Ecto neural progenitor cell (in vitro differentiated cells): ENCODE measurements at regions not wholly inside any gene's neighbourhood (a gene's known extent, or its start where the extent isn't known, plus 50 kb on each side); places are given as distances from the start of the nearest gene placed in this dataset.

ENCODE experiments used
- DNase-seq: peaks from one replicate; pipeline ENCODE4 v3.0.0-alpha.2; 2018; ENCODE audit warnings: low spot score

DNA sequence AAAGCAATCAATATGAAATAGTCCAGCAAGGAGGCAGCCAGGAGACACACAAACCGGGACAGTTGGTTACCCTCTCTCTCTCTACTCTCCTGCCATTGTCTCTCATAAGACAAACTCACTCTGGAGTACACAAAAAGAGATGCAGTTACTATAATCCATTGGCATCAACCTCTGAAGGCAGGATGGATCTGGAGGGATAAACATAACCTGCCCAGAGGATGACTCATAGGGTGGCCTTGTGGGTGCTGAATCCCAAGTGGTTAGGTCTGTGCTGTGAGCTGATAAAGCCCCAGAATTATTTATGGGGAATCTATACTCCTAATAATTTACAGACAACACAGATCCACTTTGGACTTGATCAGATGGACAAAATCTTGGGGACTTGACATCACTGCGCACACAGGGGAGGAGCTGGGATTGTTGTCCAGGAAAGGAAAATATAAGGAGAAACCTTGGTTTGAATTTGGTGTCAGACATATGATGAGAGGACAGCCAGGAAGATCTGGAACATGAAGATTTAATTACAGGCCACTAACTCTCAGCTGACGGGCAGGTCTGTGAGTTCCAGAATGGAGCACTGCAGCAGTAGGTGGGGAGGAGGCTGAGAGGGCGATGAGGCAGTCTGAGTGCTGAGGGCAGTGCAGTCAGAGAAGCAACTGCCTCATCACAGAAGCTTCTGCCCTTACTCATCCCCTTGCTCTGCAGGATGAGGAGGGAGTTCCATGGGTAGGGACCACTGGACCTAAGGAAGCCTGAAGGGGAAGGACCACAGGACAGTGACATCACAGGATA, 113.9 kb upstream of the PRSS58 start:
- DNase-seq = no peak

DNA sequence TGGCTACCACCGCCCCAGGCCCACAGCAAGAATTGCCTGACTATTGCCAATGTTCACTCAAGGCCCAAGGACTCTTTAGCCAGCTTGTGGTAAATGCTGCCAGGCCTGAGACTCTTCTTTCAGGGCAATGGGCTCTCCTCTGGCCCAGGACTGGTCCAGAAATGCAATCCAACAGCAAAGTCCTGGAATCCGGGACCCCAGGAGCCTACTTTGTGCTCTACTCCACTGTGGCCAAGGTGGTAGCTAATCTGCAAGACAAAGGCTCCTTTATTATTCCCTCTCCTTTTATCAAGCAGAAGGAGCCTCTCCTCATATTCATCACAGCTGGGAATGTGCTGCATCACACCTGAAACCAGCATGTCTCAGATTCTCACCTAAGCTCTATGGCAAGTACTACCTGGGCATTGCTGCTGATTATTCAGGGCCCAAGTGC, 107.6 kb upstream of the PRSS58 start:
- DNase-seq = no peak

DNA sequence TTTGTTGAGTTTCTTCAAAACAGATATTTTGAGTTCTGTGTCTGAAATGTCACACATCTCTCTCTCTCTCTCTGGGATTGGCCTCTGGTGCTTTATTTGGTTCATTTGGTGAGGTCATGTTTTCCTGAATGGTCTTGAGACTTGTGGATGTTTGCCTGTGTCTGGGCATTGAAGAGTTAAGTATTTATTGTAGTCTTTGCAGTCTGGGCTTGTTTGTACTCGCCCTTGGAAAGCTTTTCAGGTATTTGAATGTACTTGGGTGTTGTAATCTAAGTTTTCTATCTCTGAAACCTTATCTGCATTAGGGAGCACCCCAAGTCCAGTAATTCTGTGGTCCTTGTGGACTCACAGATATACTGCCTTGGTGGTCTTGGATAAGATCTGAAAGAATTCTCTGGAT, 106.7 kb upstream of the PRSS58 start:
- no peak for DNase-seq

DNA sequence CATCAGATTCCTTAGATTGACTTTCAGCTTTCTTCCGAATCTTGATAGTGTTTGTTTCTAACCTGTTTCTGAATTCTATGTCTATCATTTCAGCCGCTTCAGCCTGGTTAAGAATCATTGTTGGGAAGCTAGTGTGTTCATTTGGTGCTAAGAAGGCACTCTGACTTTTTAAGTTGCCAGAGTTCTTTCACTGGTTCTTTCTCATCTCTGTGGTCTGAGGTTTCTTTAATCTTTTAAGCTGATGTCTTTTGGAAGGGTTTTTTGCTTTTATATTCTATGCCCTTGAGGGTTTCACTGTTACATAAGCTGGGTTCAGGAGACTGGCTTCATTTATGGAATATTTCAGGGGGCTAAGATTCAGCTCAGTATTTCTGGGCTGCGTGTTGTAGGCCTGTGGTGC, 104.5 kb upstream of the PRSS58 start:
- DNase-seq = no peak

DNA sequence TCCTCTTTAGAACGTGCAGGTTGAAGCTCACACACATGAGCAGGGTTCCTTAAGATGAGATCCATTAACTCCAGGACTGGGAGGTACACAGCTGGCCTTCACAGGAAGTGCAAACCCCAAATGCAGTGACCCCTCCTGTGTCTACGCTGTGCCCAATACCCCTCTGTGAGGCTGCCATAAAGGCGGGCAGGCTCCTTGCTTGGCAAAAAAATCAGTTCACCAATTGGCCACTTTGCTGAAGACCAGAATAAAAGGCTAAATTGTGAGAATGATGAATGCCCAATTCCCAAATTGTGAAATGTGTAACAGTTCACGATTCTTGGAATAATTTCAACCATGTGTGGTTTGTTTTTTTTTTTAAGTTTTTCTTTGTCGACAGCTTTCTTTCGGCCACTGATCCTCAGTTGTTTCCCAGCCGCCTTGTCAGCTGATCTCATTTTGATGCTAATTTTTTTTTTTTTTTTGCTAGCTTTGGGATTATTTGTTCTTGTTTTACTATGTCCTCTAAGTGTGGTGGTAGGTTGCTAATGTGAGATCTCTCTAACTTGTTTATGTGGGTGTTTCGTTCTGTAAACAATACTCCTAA, 101.9 kb upstream of the PRSS58 start:
- DNase-seq = no peak

DNA sequence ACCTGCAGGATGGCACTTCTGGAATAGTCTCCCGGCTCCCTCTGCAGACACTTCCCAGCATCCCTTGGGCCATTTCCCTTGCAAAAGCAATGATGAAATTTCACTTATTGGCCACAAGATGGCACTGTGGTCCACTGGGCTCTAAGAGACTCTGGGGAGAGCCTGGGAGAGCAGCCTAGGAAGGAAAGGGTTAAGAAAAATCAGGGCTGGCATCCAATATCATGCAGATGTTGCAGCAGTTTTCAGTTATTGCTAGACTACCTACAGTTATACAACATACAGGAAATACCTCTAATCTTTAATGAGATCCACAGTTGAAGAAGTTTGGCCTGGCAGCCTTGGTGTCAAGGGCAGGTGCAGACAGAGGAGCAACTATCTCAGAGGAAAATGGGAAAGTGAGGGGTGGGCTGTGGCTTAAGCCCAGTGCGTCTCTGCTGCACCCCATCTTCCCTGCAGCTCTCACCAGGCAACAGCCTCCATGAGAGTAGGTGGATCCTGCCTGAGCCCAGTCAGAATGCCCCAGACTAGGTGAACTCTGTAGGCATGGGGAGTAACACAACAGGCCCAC, 100.2 kb upstream of the PRSS58 start:
- DNase-seq = no peak

DNA sequence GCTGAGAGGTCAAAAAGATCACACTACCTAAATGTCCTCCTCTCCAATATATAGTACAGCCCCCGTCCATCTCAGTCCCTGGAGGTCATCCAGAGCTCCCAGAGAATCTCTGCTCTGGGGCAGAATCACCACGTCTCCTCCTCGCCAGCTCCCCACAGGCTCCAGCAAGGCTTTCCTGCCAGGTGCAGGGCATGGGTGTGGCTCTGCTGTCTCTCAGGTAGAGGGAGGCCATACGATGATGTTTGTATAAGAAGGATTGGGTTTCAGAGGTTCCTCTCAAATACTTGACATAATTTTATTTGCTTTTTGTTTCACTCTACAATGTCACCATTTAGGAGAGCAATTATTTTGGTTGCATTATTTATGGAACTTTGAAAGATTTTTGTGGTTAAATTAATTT, 98.3 kb upstream of the PRSS58 start:
- no peak for DNase-seq

DNA sequence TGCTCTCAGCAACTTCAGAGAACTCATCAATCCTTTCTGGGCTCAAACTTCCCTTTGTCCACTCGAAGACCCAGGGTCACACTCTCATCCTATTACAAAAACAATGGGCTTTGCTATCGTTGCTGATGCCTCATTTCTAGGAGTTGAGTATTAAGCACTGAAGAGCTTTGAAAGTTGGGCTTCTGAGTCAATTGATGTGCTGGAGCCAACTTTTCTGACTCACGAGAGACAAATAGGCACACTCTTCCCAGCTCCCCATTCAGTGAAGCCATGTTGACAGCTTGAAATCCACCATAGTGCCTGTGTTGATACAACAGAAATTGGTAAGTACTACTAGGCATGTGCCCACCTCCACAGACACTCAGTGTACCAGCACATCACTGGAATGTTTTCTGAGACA, 97.5 kb upstream of the PRSS58 start:
- no peak for DNase-seq

DNA sequence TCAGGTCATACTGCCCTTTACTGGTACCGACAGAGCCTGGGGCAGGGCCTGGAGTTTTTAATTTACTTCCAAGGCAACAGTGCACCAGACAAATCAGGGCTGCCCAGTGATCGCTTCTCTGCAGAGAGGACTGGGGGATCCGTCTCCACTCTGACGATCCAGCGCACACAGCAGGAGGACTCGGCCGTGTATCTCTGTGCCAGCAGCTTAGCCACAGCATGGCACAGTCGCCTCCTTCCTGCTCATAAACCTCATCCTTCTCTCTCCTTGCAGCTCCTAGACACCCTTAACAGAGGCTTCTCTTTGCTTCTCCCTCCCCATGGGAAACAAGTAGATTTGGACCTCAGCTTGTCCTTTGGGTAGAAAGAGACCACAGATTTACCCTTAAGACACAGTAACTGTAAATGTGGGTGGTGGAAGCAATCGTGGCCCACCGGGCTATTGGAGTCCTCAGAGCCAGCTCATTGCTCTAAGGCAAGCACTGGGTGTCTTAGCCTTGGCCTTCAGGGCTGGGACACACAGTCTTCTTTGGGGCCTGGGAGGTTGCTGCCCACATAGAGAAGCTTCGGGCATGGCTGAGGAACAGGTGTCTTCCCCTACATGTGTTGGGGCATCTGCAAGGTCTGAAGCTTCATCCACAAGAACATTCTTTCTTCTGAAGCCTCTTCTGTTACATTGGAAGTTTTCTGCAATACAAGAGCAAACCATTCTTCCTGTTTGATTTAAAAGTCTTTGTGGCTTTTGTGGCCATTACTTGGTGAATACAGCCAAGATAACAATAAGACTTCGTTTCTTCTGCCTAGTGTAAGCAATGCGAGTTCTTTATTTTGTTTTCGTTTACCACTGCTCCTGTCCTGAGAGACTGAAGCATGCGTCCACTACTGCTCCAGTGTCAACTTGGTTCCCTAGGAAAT, 95.5 kb upstream of the PRSS58 start:
- no peak for DNase-seq

DNA sequence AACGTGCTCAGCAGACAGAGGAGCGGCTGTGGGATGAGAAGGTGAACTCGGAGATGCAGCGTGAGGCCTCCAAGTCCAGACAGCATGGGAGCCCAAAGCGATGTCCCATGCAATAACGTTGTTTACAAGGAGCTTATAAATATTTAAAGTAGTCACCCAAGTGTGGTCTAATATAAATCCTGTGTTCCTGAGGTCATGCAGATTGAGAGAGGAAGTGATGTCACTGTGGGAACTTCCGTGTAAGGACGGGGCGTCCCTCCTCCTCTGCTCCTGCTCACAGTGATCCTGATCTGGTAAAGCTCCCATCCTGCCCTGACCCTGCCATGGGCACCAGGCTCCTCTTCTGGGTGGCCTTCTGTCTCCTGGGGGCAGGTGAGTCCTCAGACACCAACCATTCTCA, 94.7 kb upstream of the PRSS58 start:
- DNase-seq = no peak

DNA sequence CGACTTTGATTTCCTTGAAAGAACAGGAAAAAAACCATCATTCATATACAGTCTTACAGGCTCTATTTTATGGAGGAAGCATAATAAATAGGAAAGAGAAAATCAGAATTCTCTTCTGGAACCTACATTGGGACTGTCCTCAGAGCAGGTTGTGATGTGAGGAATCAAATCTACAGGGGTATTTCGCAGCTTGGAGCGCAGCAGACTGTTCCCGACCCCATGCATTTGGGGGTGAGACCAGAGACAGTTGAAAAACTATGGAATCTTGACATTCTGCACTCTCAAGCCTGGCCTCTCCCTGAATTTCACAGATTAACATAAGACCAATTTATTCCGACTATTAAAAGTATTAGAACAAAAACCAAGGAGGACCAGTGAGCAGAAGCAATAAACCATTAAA, 93.3 kb upstream of the PRSS58 start:
- DNase-seq = no peak

DNA sequence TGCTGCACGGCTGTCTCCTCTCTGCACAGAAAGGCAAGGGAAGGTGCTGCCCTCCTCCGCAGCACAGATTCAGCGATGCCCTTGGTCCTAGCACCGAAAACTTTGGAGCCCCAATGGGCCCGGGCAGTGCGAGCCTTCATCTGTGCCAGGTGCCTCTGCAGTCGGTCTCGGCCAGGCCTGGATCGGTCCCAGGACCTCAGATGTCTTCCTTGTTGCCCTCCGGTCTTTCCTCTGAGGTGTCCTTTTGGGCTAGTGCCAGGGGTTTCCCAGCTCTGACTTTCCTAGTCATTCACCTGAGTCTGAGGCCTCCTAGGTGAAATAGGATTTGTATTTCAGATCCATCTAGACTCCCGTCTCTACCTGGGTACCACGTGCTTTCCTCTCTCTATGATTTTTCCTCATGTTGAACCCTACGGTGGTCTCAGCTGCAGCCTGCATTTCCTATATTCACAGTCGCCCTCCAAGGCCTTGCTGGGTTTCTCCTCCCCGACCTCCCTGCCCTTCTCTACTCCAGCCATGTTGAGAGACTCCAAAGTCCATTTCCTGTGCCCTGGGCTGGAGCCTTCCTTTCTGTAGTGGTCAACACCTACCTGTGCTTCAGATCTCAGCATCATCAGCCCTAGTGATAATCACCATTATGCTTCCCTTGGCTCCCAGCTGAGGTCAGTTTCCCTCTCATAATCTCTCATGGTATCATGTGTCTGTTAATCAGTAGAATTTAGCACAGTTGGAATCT, 92.0 kb upstream of the PRSS58 start:
- no peak for DNase-seq

DNA sequence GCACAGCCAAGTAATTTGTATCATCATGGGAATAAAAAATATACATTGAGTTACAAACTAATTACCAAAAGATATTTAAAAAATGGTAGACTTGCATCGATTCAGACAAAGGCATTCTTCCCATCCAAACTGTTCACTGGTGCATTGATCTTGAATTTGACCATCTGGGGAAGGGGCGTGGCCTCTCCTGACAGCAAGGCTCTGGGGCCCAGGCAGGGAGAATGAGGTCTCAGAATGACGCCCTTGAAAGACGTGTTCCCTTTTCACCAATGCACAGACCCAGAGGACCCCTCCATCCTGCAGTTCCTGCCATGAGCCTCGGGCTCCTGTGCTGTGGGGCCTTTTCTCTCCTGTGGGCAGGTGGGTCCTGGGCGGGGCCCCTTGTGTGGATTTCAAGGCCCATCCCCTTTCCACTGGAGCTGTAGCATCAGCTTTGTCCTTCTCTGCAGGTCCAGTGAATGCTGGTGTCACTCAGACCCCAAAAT, 91.1 kb upstream of the PRSS58 start:
- DNase-seq = no peak

DNA sequence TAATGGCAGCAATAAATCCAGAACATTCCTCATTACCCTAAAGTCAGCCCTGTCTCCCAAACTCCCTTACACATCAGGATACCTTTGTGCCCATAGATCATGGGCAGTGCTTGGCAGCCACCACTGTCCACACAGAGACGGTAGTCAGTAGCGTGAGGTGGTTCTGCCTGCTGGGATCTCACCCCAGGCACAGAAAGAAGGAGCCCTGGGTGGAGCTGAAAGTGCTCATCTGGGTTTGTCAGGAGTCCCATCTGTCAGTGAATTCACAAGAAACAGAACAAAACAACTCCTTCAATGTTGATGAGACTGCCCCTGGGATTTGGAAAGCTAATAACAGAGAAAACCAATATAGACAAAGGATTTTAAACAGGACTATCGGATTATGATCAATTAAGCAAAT, 90.2 kb upstream of the PRSS58 start:
- no peak for DNase-seq

DNA sequence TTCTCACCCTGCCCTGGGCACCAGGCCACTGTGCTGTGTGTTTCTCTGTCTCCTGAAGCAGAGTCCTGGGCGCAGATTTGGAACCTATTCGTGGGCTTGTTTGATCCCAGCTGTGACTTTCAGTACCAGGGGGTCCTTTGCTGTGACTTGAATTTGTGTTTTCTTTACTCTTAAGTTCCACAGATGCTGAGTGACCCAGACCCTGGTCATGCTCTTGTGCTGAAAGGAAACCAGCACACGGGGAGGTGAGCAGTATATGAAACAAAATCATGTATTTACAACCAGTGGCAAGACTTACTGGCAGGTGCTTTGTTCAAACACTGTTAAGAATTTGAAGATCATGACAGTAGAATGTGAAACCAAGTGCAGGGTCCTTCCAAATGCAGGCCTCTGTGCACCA, 89.2 kb upstream of the PRSS58 start:
- no peak for DNase-seq

DNA sequence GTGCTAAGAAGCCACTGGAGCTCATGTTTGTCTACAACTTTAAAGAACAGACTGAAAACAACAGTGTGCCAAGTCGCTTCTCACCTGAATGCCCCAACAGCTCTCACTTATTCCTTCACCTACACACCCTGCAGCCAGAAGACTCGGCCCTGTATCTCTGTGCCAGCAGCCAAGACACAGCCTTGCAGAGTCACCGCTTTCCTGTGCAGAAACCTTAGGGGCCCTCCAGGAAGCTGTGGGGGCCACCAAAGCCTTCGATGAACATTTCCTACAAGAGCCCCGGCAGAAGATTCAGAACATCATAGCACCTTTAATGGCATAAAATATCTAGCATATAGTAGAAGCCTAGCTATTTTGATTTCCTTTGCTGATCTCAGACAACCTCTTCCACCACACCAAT, 88.0 kb upstream of the PRSS58 start:
- no peak for DNase-seq

DNA sequence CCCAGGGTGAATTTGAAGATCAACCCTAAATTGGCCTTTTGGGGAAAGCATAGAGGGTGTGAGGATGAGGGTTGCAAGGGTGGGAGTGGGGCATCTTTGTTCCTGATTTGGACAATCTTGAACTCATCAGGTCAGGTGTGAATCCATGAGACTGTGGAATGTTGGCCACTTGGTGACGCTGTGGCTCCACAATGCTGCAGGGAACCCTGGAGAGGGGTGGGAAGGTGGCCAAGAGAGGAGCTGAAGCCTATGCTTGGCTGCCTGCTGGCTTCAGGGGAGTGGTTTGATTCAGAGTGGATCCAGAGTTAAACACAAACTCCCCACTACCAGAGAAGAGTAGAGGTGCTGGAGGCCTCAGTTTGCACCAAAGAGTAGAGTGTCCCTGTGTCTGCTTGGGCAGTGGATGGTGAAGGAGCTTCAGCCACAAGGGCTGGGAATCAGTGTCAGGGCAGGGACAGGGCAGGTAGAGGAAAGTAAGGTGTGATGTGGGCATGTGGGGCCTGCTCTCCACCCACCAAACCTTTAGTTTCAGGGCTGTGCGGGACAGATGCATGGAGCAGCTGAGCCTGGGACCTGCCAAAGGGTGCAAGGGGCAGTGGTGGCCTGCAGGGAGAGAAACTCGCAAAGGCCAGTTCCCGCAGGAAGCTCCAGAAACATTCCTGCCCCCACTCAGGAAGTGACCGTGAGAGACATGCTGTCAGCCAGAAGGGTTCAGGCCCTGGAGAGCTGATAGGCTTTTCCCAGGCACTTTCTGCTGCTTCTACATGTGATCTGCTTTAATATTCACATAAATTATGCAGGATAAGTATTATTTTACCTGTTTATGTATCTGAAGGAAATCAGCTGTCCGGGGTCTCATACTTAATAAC, 81.0 kb upstream of the PRSS58 start:
- peak; percentile 69 for DNase-seq

DNA sequence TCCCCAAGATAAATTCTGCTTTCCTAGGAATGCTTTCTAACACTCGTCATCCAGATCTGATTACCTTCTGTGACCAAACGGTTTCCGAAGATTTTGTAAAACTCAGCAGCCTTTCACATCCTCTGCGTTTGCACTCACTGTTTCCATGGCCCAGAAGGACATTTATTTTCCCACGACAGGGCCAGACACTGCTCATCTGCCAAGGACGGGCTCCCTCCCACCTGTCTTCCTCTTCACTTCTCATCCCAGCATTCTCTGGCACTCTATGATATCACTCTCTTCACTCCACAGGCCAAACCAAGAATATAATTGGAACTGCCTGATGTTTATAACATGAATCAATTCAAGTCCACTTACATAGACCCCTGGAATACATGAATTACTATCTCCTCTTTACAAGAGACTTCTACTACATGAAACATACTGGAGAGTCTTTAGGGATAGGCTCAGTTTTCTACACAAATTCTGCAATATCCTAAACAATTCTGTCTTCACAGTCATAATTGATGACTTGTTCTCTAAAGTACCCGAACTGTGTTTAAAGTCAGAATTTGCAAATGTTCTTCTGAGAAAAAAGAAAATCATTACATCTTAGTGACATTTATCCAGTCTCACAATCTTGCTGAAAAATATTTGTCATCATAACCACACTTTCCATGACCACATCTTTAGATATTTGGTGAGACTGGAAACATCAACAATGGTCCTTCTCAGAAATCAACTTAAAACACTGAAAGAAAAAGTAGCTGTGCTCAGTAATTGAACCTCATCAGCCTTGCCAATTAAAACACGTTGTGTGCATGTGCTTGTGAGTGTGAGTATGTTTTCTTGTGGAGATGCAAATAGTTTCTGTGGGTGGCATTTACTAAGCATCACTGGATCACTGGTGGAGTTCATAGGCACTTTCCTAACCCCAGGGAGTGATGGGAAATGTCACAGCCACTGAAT, 79.5 kb upstream of the PRSS58 start:
- DNase-seq = no peak

DNA sequence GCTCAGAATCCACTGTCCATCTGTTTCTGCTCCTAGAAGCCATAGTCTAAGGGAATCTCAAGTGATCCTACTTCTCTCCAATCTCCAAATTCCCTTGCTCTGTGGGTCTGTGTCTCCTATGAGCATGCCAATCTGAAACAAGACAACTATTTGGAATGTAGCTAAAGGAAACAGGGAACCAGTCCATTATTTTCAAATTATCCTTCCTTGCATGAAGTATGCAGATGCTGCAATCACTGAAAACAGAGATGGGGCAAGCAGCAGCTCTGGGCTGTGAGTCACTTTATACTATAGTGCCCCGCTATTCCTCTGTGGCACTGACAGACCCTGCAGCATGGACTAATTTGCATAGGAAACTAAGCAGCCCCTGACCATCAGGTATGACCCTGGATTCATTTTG, 76.9 kb upstream of the PRSS58 start:
- no peak for DNase-seq

DNA sequence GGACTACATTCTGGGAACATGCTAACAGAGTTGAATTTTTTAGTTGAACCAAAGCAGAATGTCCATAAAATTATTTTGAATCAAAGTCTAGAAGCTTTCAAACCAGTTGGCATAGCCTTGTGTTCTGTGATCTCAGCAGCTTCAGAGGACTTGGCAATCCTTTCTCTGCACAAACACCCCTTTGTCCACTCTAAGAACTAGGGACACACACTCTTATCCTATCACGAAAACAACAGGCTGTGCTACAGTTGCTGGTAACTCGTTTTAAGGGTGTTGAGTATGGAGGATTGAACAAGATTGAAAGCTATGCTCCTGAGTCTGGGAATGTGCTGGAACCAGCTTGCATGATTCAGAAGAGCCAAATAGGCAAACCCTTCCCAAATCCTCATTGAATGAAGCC, 76.4 kb upstream of the PRSS58 start:
- DNase-seq = no peak
